Stimulated activated CD8-positive, alpha-beta memory T cell treated with anti-CD3 and anti-CD28 coated beads, Interleukin-15, amount 100 ng/mL, for 48 hours (primary cell): ENCODE measurements at regions not wholly inside any gene's neighbourhood (a gene's known extent, or its start where the extent isn't known, plus 50 kb on each side); places are given as distances from the start of the nearest gene placed in this dataset.

Experiments used
- DNase-seq, 2 donors: peaks; one replicate each; pipeline ENCODE4 v3.0.0-alpha.2; 2020; ENCODE audit warnings: low read depth in 2 of 2

DNA sequence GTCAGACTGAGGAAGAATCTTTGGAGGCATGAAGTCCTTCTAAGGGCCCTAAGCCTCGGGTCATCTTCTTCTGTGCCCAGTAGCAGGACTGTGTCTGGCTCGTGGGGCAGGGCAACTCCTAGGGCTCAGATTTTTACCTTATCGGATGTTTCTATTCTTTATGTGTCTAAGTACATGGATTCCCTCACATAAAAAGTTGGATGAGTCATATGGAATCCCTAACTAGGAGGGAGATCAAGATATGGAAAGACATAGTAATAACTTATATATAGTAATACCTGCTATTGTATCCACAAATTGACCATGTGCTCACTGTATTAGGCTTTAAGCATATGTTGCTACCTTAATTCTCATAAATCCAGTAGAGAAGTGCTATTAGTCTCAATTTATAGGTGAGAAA lies 364.5 kb upstream of the CAMK1G start:
- no peak for DNase-seq

DNA sequence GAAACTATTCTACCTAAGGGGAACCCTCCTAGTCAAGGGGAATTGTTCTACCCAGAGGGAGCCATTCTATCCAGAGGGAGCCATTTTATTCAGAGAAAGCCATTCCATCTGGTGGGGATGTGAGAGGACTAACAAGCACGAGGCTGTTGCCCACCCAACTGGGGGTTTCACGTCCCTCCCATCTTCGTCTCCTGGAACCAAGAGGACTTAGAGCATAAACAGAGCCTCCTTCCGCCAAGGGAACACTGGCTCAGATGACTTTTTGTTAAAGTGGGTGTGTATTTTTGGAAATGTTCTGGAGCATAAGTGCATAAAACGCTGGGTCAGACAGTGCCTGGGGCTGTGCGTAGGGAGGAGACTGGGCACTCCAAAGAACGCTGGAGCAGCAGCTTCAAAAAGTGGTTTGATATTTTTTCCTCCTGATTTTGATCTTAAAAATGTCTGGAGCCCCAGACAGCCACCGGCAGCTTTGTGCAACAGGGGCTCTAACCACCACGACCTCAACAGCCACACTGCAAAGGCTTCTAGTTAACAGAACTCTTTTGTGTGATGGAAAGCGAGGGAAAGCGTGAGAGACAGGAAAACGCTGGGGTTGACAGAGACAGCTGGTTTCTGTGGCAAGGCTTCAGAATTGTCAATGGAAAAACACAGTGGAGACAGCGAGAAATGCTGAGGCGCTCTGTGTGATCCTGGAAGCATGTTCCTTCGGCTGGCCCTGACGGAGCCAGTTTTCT lies 363.6 kb upstream of the CAMK1G start:
- no peak for DNase-seq

DNA sequence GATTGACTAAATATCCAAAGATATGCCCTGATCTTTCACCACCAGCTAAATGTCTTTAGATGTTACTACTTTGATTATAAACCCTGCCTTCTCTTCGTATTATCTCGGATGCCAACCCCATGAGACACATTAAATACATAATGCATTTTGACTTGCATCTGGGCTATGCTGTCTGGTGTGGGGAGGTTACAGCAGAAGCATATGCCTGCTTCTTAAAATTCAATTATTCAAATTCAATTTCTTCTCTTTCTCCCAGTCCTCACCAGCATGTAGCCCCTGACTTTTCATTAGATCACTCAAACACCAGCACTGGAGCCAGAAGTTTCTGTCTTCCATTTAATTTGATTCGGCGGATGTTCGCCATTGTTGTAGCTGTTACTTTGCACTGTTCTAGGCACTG lies 360.7 kb upstream of the CAMK1G start:
- no peak for DNase-seq

- no peak for DNase-seq
Measured at GRCh38 chr1:209223791-209224190, 359.7 kb upstream of the CAMK1G start.

- no peak for DNase-seq
Measured at GRCh38 chr1:209224886-209225285, 358.6 kb upstream of the CAMK1G start.

GRCh38 chr1:209227171-209227570 lies 356.3 kb upstream of the CAMK1G start:
- no peak for DNase-seq

DNA sequence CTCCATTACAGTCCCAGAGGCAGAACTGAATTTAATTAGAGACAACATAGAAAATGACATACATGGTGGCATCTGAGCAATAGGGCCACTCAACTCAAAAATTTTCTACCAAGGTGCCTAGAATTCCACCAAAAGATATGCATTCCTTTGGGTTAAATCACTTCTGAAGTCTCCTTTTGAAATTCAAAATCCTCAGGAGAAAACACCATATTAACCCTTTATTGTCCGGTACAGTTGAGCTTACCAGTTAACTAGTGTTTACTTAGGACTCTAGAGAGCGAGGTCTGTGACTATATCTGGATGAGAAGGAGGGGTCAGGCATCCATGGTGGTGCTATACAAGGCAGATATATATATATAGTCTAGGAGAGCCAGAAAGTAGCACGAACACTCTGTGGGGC lies 355.6 kb upstream of the CAMK1G start:
- no peak for DNase-seq

DNA sequence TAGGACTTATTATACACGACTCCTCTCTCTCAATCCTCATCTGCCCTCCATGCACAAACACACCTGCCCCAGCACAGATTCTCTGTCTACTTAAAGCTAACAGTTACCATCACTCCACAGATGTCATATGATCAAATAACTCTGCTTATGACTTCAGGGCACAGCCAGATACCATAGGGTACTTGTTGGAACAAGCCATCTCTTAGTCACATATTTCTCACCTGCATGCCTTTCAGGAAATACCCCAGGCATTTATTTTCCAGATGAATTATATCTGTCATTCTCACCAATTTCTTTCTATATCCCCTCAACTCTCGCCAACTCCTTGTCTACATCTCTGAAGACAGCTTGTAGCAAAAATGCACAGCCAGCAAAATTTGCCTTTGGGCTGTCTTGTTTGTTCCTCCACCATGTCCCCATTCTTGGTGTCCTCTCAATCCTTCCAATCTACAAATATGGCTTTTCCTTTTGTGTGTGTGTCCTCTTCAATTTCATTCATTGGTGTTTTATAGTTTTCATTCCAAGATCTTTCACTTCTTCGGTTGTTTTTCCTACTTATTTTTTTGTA lies 353.9 kb upstream of the CAMK1G start:
- no peak for DNase-seq

- DNase-seq = no peak
Measured at GRCh38 chr1:209230314-209230713, 353.2 kb upstream of the CAMK1G start.

DNA sequence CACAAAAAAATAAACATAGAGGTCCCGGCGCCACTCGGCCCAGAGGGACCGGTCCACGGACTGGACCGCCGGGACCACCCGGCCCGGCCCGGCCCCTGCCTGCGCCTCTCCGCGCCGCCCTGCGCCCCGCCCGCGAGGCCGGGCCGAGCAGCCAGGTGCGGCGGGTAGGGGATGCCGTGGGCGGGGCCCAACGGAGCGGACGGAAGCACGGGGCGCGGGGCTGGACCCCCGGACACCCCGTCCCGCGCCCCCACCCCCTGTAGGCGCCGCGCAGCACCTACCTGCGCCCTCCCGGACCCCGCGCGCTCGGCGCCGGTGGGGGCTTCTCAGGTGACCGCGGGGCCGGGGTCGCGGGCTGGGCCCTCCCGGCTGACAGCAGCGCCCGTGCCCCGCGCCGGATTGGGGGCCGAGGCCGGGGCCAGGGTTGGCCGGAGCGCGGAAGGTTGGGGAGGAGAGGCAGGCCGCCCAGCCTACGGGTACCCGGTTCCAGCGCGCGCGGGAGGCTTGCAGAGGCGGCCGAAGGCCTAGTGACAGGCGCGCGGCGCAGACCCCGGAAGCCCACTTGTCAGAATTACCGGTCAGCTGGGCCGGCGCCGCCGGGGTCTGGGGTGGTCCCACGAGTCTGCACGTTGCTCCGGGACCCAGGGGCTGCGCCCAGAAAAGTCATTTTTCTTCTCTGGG lies 351.9 kb upstream of the CAMK1G start:
- no peak for DNase-seq

DNA sequence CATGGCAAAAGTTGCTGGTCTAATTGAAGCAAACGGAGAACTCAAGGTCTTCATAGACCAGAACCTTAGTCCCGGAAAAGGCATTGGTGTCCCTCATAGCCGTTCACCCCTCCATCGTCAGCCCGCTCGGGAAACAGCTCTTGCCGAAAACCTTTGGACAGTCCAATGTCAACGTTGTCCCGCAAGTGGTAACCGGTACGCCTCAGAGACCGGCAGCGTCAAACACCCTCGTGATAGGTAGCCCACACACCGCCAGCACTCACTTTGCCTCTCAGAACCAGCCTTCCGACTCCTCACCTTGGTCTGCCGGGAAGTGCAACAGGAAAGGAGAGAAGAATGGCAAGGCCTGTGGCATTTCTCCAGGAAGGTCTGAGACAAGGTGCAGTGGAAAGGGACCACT lies 351.3 kb upstream of the CAMK1G start:
- DNase-seq = no peak

- DNase-seq = no peak
Measured at GRCh38 chr1:209232759-209233158, 350.8 kb upstream of the CAMK1G start.

- no peak for DNase-seq
Measured at GRCh38 chr1:209235166-209235565, 348.3 kb upstream of the CAMK1G start.

DNA sequence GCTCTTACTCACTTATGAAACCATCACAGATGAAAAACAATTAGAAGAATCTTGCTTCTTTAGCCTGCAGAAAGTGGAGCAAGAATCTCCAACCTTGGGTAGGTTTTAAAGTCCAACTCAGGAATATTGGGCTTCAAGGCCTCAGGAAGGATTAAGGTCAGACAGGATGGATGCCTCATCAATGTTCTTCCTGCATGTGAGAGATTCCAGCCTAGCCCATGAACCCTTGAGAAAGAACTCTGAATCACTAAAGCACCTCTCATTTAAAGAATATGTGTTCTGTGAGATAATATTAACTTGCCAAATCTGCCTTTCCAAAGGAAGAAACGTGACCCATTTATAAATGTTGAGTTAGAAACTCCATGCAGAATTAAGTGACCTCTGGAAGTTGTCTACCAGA lies 345.2 kb upstream of the CAMK1G start:
- no peak for DNase-seq

- no peak for DNase-seq
Measured at GRCh38 chr1:209240351-209240750, 343.2 kb upstream of the CAMK1G start.

- no peak for DNase-seq
Measured at GRCh38 chr1:209241487-209241886, 342.0 kb upstream of the CAMK1G start.

DNA sequence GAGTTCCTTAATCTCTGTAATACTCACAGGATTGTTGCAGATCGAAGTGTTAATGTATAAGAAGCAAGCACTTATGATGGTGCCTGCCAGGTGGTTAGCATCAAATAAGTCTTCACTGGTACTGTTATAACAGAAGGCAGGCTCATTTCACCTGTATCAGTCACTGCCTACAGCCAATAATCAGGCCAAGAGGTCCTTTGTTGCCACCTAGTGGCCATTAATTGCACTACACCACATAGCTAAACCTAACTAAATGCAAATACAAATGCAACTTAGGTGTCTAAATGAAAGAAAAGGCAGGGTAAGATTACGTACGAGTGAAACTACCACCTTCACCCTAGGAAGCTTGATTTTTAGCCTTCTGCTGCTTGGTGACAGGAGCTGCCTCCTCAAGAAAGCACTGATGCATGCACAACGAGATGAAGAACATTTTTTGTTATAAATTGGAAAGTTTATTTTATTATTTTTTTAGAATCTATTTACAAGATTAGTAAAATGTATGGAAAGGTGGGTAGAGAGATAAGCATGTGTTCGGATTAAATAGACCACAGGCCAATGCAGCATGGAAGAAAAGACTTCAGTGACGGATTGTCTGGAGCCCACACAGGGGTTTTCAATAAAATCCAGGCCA lies 334.8 kb upstream of the CAMK1G start:
- peak in 1 of 2 donors; percentile 2 for DNase-seq

DNA sequence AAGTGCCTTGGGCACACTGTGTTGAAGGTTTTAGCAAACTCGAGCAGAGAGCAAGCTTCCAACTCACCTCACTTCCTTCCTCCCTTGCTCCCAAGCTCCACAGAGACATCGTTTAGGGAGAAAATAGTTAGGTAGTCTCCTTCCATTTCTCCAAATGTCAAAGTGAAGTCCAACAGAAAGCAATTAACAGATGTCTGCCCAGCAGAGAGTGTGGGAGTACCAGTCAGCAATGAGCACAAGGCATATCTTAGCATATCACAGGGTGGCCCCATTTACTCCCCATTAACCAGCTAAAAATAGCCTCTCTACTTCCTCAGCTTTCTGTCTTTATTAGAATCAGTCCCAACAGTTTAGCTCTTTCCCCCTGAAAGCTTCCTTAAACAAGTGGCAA lies 334.2 kb upstream of the CAMK1G start:
- no peak for DNase-seq

DNA sequence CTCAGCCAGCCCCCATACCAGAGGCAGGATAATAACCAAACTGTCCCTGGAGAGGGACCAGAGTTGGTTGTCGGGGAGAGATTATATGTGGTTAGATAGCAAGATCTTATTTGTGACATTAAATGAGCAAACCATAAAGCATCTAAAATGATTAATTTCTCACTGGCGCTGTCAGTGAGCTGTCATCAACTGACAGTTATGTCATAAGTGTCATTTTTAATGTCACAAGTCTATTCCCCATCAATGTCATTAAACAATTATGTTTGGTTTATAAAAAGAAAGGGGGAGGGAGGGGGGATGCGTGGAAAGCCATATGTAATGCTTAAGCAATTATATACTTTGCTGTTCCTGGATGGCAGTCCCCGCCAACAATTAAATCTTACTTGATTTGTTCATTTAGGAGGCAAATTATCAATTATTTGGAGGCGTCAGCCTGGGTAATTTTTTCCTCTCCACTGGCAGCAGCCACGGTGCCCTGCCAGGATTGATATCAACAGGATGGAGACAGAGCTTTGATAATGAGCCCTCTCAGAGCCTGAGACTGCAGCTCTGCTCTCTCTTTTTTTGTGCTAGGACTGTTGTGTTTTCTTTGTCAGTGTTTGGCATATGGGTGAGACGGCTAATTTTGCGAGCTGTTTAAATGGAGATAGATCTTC lies 333.6 kb upstream of the CAMK1G start:
- no peak for DNase-seq

DNA sequence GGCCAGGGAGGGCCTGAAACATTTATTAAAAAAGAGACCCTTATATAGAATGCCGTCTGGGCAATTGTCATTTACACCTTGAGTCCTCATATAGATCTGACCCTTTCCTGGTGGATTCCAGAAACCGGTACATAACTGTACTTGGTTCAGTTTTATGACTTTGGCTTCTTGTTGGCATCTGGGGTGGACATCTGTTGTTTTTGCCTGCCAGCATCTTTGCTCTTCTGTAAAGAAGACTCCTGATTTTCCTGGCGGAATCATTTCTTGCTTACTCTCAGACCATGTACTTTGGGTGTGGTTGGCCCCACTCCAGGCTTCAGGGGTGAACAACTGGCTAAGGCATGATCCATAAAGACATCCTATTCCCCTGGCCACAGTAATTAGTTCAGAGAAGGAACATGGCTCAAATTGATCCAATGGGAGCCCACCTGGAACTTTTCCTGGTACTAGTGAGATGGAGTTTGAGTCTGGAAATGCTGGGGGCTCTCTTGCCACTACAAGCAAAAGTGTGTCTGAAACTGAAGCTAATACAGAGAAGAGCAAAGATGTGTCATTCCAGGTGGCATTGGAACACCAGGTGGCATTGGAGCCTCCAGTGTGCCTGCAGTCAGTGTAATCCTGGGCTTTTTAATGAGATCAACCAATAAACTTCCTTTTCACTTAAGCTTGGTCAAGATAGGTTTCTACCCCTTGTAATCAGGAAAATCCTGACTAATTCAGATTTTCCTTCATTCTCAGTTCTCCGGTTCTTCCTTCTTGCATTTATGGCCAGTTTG lies 332.5 kb upstream of the CAMK1G start:
- no peak for DNase-seq

GRCh38 chr1:209256766-209257350 lies 326.7 kb upstream of the CAMK1G start:
- DNase-seq = no peak
